OCI-LY1 (cell line): ENCODE measurements at regions not wholly inside any gene's neighbourhood (a gene's known extent, or its start where the extent isn't known, plus 50 kb on each side); places are given as distances from the start of the nearest gene placed in this dataset.

Experiments
- H2AFZ ChIP-seq: fragments of 200-600 bp; sonication (generic), shearing (Covaris generic); 2 replicates; pipeline ENCODE4 v1.6.0; 2014; ENCODE audit warnings: antibody characterized with exemption, mild to moderate bottlenecking, low read length
- H3F3A ChIP-seq: fragments of 200-600 bp; sonication (generic), shearing (Covaris generic); 2 replicates; pipeline ENCODE4 v1.6.0; 2014; ENCODE audit warnings: mild to moderate bottlenecking, antibody characterized with exemption, low read length, moderate library complexity; ENCODE audit not compliant: insufficient read depth
- H3K27ac ChIP-seq: fragments of 200-600 bp; sonication (generic); 2 replicates; pipeline ENCODE4 v1.5.1; 2014; ENCODE audit warnings: low read length, mixed run types, mild to moderate bottlenecking, low read depth; ENCODE audit not compliant: poor library complexity, severe bottlenecking
- H3K27me3 ChIP-seq: fragments of 200-600 bp; sonication (generic); 2 replicates; pipeline ENCODE4 v1.6.0; 2014; ENCODE audit warnings: antibody characterized with exemption, mild to moderate bottlenecking, low read length, moderate library complexity; ENCODE audit not compliant: insufficient read depth
- H3K36me3 ChIP-seq: fragments of 200-600 bp; sonication (generic); 2 replicates; pipeline ENCODE4 v1.6.1; 2014; ENCODE audit warnings: mild to moderate bottlenecking, antibody characterized with exemption, low read length, moderate library complexity, mixed read lengths; ENCODE audit not compliant: insufficient read depth
- H3K4me1 ChIP-seq: fragments of 200-600 bp; sonication (generic); 2 replicates; pipeline ENCODE4 v1.5.1; 2014; ENCODE audit warnings: mild to moderate bottlenecking, low read length, moderate library complexity; ENCODE audit not compliant: insufficient read depth, severe bottlenecking
- H3K4me2 ChIP-seq: fragments of 200-600 bp; sonication (generic), shearing (Covaris generic); 2 replicates; pipeline ENCODE4 v1.6.1; 2014; ENCODE audit warnings: low read length
- H3K4me3 ChIP-seq: fragments of 200-600 bp; sonication (generic); 2 replicates; pipeline ENCODE4 v1.5.1; 2014; ENCODE audit warnings: low read length, low read depth, mild to moderate bottlenecking, mixed read lengths; ENCODE audit not compliant: poor library complexity, severe bottlenecking
- H3K79me2 ChIP-seq: fragments of 200-600 bp; shearing (Covaris generic); 2 replicates; pipeline ENCODE4 v1.6.1; 2016; ENCODE audit warnings: mixed run types, low read length, mixed read lengths; ENCODE audit not compliant: insufficient read depth
- H3K9ac ChIP-seq: fragments of 200-600 bp; sonication (generic), shearing (Covaris generic); 2 replicates; pipeline ENCODE4 v1.6.1; 2014; ENCODE audit warnings: mild to moderate bottlenecking, low read length, mixed read lengths
- H3K9me2 ChIP-seq: fragments of 200-600 bp; sonication (generic), shearing (Covaris generic); 2 replicates; pipeline ENCODE4 v1.6.1; 2014; ENCODE audit warnings: low read depth, mild to moderate bottlenecking, low read length, mixed read lengths
- H3K9me3 ChIP-seq: fragments of 200-600 bp; shearing (Covaris generic); 2 replicates; pipeline ENCODE4 v1.6.1; 2014; ENCODE audit warnings: low read length, mixed read lengths
- H4K20me1 ChIP-seq: fragments of 200-600 bp; sonication (generic), shearing (Covaris generic); 2 replicates; pipeline ENCODE4 v1.6.0; 2016; ENCODE audit warnings: mild to moderate bottlenecking, low read length; ENCODE audit not compliant: insufficient read depth
- CTCF ChIP-seq: fragments of 200-600 bp; sonication (generic), shearing (Covaris generic); IDR thresholded peaks from 2 replicates; pipeline ENCODE4 v1.5.1; 2017; ENCODE audit warnings: mild to moderate bottlenecking, antibody characterized with exemption, low read length, moderate library complexity, mixed read lengths
- EZH2 ChIP-seq: fragments of 200-600 bp; sonication (generic), shearing (Covaris generic); IDR thresholded peaks from 2 replicates; pipeline ENCODE4 v1.8.0; 2017; ENCODE audit warnings: borderline replicate concordance, mixed run types, mild to moderate bottlenecking, antibody characterized with exemption, low read length, moderate library complexity, mixed read lengths

GRCh38 chr3:34268032-34268709 lies 469.7 kb downstream of the PDCD6IP start:
- Histone ChIP-seq H3K4me2 (no peak overlapping the region), H3K9ac (no peak overlapping the region)

GRCh38 chr3:34275811-34276210 lies 477.4 kb downstream of the PDCD6IP start:
- Histone ChIP-seq H3K27me3 (no peaks in the 10 kb centered on the region), H2AFZ (no peak overlapping the region), H3K9me3 (no peaks in the 10 kb centered on the region), H3K4me2 (no peak overlapping the region), H4K20me1 (no peaks in the 10 kb centered on the region), H3K79me2 (no peaks in the 10 kb centered on the region), H3F3A (no peaks in the 10 kb centered on the region), H3K9ac (no peak overlapping the region), H3K4me1 (no peaks in the 10 kb centered on the region), H3K27ac (no peak overlapping the region), H3K9me2 (no peaks in the 10 kb centered on the region), H3K36me3 (no peaks in the 10 kb centered on the region), H3K4me3 (no peak overlapping the region)
- no peak for TF ChIP-seq EZH2
- TF ChIP-seq CTCF, result no peak

More at GRCh38 chr3:34268032-34268709, 469.7 kb downstream of the PDCD6IP start:
- H2AFZ ChIP-seq, result no peak overlapping the region
- no peaks in the 10 kb centered on the region for H3F3A ChIP-seq
- H3K27me3 ChIP-seq, result no peaks in the 10 kb centered on the region
- no peak overlapping the region for H3K4me3 ChIP-seq
- H3K36me3 ChIP-seq, result no peaks in the 10 kb centered on the region
- TF ChIP-seq CTCF (no peak), EZH2 (no peak)
- H3K4me1 ChIP-seq, result no peaks in the 10 kb centered on the region
- no peaks in the 10 kb centered on the region for H3K9me2 ChIP-seq
- H3K9me3 ChIP-seq, result no peaks in the 10 kb centered on the region
- no peaks in the 10 kb centered on the region for H4K20me1 ChIP-seq
- no peak overlapping the region for H3K27ac ChIP-seq
- no peaks in the 10 kb centered on the region for H3K79me2 ChIP-seq

GRCh38 chr3:34276342-34276741 lies 477.9 kb downstream of the PDCD6IP start:
- Histone ChIP-seq H2AFZ (no peak overlapping the region), H3K79me2 (no peaks in the 10 kb centered on the region), H3K9me2 (no peaks in the 10 kb centered on the region), H3K27ac (no peak overlapping the region), H4K20me1 (no peaks in the 10 kb centered on the region), H3F3A (no peaks in the 10 kb centered on the region), H3K27me3 (no peaks in the 10 kb centered on the region), H3K4me2 (no peak overlapping the region), H3K9me3 (no peaks in the 10 kb centered on the region), H3K9ac (no peak overlapping the region), H3K4me1 (no peaks in the 10 kb centered on the region), H3K36me3 (no peaks in the 10 kb centered on the region), H3K4me3 (no peak overlapping the region)
- TF ChIP-seq EZH2, result no peak
- TF ChIP-seq CTCF, result no peak
